Activated CD4-positive, alpha-beta T cell treated with anti-CD3 and anti-CD28 coated beads for 4 hours (primary cell): ENCODE measurements at regions not wholly inside any gene's neighbourhood (a gene's known extent, or its start where the extent isn't known, plus 50 kb on each side); places are given as distances from the start of the nearest gene placed in this dataset.
"Not testable (repeated sequence)": the region's sequence is repeated elsewhere in the genome, so short reads cannot be mapped to it uniquely, and the experiment has no call there.

Source experiments
- DNase-seq, 2 donors: peaks; one replicate each; pipeline ENCODE4 v3.0.0-alpha.2; 2020

DNA sequence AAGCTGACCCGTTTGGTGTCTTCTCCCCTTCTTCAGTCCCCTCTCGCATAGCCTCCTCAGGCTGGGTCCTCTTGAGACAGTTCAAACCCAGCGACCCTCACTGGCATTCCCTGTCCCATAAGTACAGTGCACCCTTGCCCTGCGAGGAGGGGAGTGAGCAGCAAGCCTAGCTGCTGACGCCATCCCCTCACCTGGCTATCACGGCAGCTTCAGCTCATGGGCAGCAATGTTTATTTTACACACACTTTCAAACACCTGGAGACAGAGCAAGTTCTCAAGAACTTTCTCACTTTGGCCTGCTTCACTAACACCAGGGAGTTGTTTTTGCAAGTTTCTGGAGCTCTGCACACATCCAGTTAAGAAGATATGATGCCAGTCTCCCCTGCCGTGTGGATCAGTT lies 189.6 kb upstream of the E2F8 start:
- DNase-seq, result no peak

DNA sequence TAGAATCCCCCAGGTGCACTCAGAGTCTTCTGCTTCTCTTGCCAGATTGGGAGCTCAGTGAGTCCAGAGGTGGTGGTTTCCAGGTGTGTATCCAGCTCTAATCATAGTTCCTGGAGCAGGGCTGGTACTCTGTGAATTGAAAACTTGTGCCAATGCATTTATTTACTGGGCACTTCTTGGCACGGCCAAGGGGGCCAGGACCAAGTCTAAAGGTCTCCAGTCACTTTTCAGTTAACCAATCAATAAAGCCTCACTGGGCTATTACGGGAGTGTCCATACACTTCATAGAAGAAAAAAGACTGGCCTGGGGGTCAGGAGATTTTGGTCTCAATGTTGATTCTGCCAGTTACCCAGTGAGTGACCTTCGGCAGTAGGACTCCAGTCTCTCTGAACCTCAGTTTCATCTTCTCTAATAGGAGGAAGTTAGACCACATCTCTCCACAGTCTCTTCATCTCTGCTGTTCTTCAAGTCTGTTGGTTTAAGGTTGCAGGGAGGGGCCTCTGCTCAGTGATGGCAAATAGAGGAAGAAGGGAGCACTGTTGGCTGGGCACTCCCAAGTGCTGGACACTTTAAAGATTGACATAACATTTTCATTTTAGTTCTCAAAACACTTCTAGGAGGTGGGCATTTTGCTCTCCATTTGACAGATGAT lies 188.5 kb upstream of the E2F8 start:
- DNase-seq, result no peak

GRCh38 chr11:19428206-19429002 lies 187.7 kb upstream of the E2F8 start:
- DNase-seq, result no peak

DNA sequence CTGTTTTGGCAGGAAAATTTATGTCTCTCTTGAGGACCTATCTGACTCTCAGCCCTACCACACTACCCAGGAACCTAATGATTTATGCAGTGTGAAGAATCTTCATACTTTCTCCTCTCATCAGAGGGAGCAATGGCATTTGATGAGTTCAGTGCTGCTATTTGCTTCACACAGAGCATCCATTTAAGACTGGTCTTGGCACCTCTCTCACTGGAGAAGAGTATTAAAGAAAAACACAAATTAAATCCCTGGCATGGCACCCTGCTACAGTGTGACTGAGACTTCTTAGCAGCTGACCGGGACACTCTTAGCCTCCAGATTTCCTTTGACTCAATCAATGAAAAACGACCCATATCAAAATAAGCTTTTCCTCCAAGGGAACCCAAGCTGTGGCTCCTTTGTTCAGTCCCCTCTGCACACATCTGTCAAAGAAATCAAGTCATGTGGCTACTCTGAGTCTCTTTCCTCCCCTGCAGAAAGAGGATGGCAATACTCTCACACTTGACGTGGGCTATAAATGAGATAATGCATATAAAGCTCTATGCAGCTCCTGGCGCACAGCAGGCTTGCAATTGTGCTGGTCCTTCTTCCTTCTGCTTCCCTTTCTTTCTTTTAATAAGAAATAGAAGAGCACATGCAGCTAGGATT lies 186.1 kb upstream of the E2F8 start:
- DNase-seq, result no peak

DNA sequence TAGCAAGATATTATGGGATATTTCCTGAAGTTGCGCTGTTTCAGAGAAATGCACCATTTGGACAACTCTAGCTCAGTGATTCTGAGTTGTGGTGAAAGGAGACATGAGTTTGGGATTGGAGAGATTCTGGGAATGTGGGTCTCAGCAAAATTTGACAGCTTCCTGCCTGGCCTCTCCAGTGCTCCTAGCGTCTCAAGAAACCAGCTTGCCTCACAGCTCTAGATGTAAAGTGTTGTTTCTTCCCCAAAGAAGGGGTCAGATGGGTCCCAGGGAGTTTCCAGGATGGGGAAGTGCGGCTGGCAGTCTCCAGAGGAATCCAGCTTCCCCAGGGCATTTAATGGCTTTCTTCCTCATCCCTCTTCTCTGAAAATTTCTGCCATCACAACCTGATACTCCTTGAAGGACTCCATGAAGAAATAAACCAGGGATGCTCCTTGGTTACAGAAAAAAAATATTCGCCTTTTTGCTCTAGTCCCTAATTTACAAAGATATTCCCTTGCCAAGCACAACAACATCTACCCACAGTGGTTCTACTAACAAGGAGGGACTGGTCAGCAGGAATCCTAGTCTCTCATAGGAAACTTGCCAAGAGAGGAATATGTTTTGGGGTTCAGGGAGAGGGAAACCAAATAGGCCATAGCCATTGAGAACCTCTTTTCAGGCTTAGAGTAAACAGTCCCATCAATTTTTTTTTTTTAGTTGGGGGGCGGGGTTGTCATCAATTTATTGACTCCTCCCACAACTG lies 185.4 kb upstream of the E2F8 start:
- no peak for DNase-seq

DNA sequence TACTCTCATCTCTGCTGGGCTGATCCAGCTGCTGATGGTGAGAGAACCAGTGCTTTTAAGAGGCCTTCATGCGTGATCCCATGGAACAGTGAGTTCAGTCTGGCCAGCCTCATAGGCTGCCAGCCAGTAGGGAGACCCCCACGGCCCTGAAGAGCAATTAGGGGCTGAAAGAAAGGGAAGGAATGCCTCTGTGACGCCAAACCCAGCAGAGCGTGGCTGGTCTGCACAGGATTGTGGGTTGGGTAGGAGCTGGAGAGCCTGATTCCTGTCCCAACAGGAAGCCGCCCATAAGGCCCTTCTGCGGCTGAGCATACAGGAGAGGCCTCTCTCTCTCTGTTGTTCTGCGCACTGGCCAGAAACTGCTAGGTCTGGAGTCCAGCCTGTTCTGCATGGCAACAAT lies 181.5 kb upstream of the E2F8 start:
- no peak for DNase-seq

DNA sequence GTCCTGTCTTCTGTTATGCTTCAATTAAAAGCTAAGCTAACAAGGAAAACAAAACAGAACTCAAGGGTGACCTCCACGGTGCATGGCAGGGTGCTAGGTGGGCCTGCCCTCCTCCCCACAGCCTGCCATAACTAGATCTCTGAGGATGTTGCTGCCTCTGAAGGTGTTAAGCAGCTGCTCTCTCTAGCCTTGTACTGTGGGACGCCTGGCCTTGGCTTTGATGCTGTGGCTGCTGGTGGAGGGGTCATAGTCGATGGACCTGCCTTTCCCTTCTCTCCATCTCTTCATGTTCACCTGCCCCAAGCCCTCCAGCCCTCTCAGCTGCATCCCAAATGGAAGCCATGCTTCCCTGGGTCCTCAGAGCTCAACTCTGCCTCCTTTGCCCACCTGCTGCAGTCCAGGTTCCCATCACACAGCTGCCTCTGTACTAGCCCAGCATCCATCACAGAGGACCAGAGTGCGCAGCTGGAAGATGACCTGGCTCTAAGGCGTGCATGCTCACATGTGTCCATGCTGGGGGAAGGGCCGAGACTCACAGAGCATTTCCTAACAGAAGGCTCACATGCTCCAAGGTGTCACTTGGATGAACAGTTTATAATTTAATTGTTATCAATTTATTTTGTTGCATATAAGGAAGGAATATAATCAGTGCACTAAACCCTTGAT lies 180.3 kb upstream of the E2F8 start:
- DNase-seq, result no peak

GRCh38 chr11:19419808-19420207 lies 179.1 kb upstream of the E2F8 start:
- no peak for DNase-seq

GRCh38 chr11:19419021-19419750 lies 178.4 kb upstream of the E2F8 start:
- DNase-seq, result no peak

DNA sequence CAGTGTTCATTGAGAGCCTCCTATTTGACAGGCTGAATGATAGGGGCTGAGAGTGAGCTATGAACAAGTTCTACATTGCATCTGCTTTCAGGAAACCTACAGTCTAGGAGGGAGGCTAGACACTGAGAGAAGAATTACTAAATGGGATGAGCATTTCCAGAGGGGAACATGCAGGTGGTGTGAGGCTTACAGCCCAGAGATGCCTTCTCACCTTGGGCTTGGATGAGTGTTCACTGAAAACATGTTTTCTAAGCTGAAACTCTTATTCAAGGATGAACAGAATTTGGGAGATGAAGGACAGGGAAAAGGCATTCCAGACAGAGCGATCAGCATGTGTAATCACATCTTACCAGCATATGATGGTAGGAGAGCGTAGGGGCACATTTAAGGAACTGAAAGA lies 177.5 kb upstream of the E2F8 start:
- no peak for DNase-seq

- not testable (repeated sequence) for DNase-seq
Measured at GRCh38 chr11:19412070-19412469, 171.3 kb upstream of the E2F8 start.

GRCh38 chr11:19410032-19410431 lies 169.3 kb upstream of the E2F8 start:
- DNase-seq, result no peak

- DNase-seq, result no peak
Measured at GRCh38 chr11:19409307-19409706, 168.6 kb upstream of the E2F8 start.

- no peak for DNase-seq
Measured at GRCh38 chr11:19407677-19408270, 167.0 kb upstream of the E2F8 start.

DNA sequence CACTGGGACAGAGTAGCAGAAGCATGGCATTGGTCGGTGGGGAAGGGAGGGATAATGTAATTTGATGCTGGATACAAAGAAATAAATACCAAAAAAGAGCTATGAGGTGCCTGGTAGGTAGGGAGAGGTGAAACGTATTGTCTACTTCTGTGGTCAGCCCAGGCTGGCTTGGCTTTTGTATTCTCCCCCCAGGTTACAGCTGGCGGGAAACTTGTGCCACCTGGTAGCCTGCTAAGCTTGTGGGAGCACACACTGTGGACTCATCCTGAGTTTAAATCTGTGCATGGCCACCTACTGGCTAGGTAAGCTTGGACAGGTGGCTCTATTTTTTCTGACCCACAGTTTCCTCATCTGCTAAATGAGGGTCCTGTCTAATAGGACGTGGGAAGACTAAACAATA lies 165.2 kb upstream of the E2F8 start:
- DNase-seq, result no peak

- DNase-seq, result no peak
Measured at GRCh38 chr11:19404787-19405186, 164.0 kb upstream of the E2F8 start.

- no peak for DNase-seq
Measured at GRCh38 chr11:19403196-19403895, 162.6 kb upstream of the E2F8 start.

- no peak for DNase-seq
Measured at GRCh38 chr11:19400296-19400695, 159.6 kb upstream of the E2F8 start.

- DNase-seq, result no peak
Measured at GRCh38 chr11:19398772-19399527, 158.2 kb upstream of the E2F8 start.

DNA sequence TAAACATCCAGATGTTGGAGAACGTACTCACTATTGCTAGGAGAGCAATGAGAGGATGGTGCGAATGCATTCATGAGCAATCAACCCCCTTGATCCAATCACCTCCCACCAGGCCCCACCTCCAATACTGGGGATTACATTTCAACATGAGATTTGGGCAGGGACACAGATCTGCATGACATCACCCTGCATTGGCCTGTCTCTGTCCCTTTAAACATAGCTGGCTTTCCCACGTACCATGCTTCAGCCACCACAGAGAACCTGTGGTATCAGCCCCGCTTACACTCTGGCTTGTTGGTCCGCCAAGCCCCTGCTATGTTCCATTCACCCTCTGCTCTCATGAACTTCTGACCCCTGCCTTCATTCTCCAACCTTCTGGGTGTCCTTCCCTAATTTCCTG lies 157.5 kb upstream of the E2F8 start:
- no peak for DNase-seq
